ENCODE measurements at regions not wholly inside any gene's neighbourhood (a gene's known extent, or its start where the extent isn't known, plus 50 kb on each side); places are given as distances from the start of the nearest gene placed in this dataset.

GRCh38 chr18:45254709-45255082 is 360.6 kb upstream of the SLC14A2 start:
- no TSS peak for BruUV-seq (replicated peaks)
- H3K56ac ChIP-seq (ENCODE audit: extremely low read depth, insufficient read depth, low read length), result peak overlapping the region; percentile 84; the same call in 1 of the 2 replicates
- peak overlapping the region; percentile 86 for H2BK5ac ChIP-seq (ENCODE audit: low read depth, low read length, poor library complexity, severe bottlenecking)
- H3K18ac ChIP-seq (ENCODE audit: low read depth, low read length), result peak overlapping the region; percentile 85
- TF ChIP-seq CTCF (conservative IDR thresholded peaks at IDR 0.05; ENCODE audit: low read depth, low read length), result no peak
- no peak for TF ChIP-seq CEBPB (IDR thresholded peaks at IDR 0.05; ENCODE audit: low read depth, low read length)
- no peak for TF ChIP-seq RFX5 (IDR thresholded peaks at IDR 0.05; ENCODE audit: low read depth, low read length)
- TF ChIP-seq BHLHE40 (IDR thresholded peaks at IDR 0.05; ENCODE audit: low read depth, low read length), result no peak
- TF ChIP-seq ELK1 (IDR thresholded peaks at IDR 0.05; ENCODE audit: borderline replicate concordance, low read depth, low read length), result no peak
- no peak for TF ChIP-seq MAFK (IDR thresholded peaks at IDR 0.05; ENCODE audit: low read depth, low read length)
- no peak for TF ChIP-seq MXI1 (IDR thresholded peaks at IDR 0.05; ENCODE audit: borderline replicate concordance, low read depth, low read length)
- no peak for TF ChIP-seq USF2 (IDR thresholded peaks at IDR 0.05; ENCODE audit: low read depth, low read length)
- no peak for TF ChIP-seq FOS (IDR thresholded peaks at IDR 0.05; ENCODE audit: low read depth, low read length)
- no peak for TF ChIP-seq RCOR1 (IDR thresholded peaks at IDR 0.05; ENCODE audit: insufficient replicate concordance, low read length)
- TF ChIP-seq RAD21 (IDR thresholded peaks at IDR 0.05; ENCODE audit: low read length), result no peak
- no peak for TF ChIP-seq SMC3 (IDR thresholded peaks at IDR 0.05; ENCODE audit: low read depth, low read length)
- peak overlapping the region; percentile 6 for H2AK9ac ChIP-seq (replicated peaks; ENCODE audit: low read depth, low read length, poor library complexity)
- H3K4me1 ChIP-seq (ENCODE audit: control insufficient read depth, insufficient read depth, low read length), result peaks cover 27% of the 10 kb centered on the region
- peaks cover 18% of the 10 kb centered on the region; the same call in 1 of the 2 replicates for H3K9me1 ChIP-seq (ENCODE audit: insufficient read depth, low read length)
- no peaks in the 10 kb centered on the region for H3K27me3 ChIP-seq (ENCODE audit: control insufficient read depth, insufficient read depth, low read length)
- peak overlapping the region; percentile 95 for H3K23ac ChIP-seq (ENCODE audit: low read depth, low read length)
- H3K36me3 ChIP-seq (ENCODE audit: control insufficient read depth, insufficient read depth, low read length), result no peaks in the 10 kb centered on the region
- peak overlapping the region; percentile 90; the same call in 1 of the 2 replicates for H2AK5ac ChIP-seq (ENCODE audit: low read depth, low read length)
- no CpG with 5 or more reads among the region's 6 CpGs for whole genome bisulfite sequencing, 2 experiments (ENCODE audit: extremely low coverage in 2 of 2, insufficient read length in 1 of 2)
- dilution Hi-C loops (cut with HindIII; ENCODE audit: low sequenced_read_pairs, unreplicated experiment) (no loop called here), in situ Hi-C loops (cut with MboI; ENCODE audit: low sequenced_read_pairs) (no loop called here), intact Hi-C loops (cut with micrococcal nuclease) (loop anchor here (2.0 kb wide), 1 partner anchor 204 kb away; no protein-coding TSS in a partner anchor)
- CTCF ChIA-PET, result no interaction called here
- peak overlapping the region; percentile 97 for H3K4ac ChIP-seq (ENCODE audit: low read depth, low read length)
- H3K27ac ChIP-seq (ENCODE audit: insufficient read depth, low read length), result peak overlapping the region; percentile 98; the same call in 1 of the 2 replicates
- no peaks in the 10 kb centered on the region for H3K9me3 ChIP-seq (ENCODE audit: control insufficient read depth, insufficient read depth, low read length)
- peak overlapping the region; percentile 78 for H4K5ac ChIP-seq (ENCODE audit: low read depth, low read length)
- H3K14ac ChIP-seq (replicated peaks; ENCODE audit: low read depth, low read length), result peak overlapping the region; percentile 93
- no peak for DNase-seq
- peak overlapping the region; percentile 71; the same call in 2 of the 3 replicates for H2BK15ac ChIP-seq (ENCODE audit: low read depth, low read length)
- H3K4me2 ChIP-seq (ENCODE audit: low read depth, low read length), result peak overlapping the region; percentile 1; the same call in 1 of the 2 replicates
- peak overlapping the region; percentile 11 for H2AFZ ChIP-seq (replicated peaks; ENCODE audit: low read length, poor library complexity)
- H4K20me1 ChIP-seq (ENCODE audit: insufficient read depth, low read length), result no peaks in the 10 kb centered on the region
- no peak overlapping the region for H3K4me3 ChIP-seq (ENCODE audit: insufficient read depth, low read depth, low read length)
- POLR2A ChIA-PET (ENCODE audit: unreplicated experiment), result no interaction called here
- peak overlapping the region; percentile 97 for H2BK120ac ChIP-seq (ENCODE audit: low read depth, low read length)
- H4K8ac ChIP-seq (ENCODE audit: low read depth in 2 of 2, low read length in 2 of 2), result peak overlapping the region; percentile 29 to 88; a peak in 3 of 4 replicates
- peak overlapping the region; percentile 21 for H3K9ac ChIP-seq (ENCODE audit: low read depth, low read length)
- peak overlapping the region; percentile 97 for H2BK20ac ChIP-seq (ENCODE audit: low read depth, low read length)
- ATAC-seq (ENCODE audit: low read depth), result peak; percentile 34
- H3K79me1 ChIP-seq (ENCODE audit: low read depth in 1 of 2, low read length in 2 of 2), result no peaks in the 10 kb centered on the region
- H4K91ac ChIP-seq (ENCODE audit: insufficient read depth, low read depth, low read length), result peak overlapping the region; percentile 93

Measured in IMR-90 (cell line).